Nephron progenitor cell (in vitro differentiated cells): ENCODE measurements at regions not wholly inside any gene's neighbourhood (a gene's known extent, or its start where the extent isn't known, plus 50 kb on each side); places are given as distances from the start of the nearest gene placed in this dataset.

Experiments
- DNase-seq: peaks from one replicate; pipeline ENCODE4 v3.0.0; 2021
- H3K27ac Mint-ChIP-seq: 2 replicates; pipeline ENCODE4 v1.8.0; 2021; ENCODE audit warnings: mild to moderate bottlenecking, moderate library complexity, mixed read lengths
- H3K27me3 Mint-ChIP-seq: 2 replicates; pipeline ENCODE4 v1.8.0; 2021; ENCODE audit warnings: mild to moderate bottlenecking, low read depth, mixed read lengths; ENCODE audit not compliant: poor library complexity
- H3K36me3 Mint-ChIP-seq: 2 replicates; pipeline ENCODE4 v1.8.0; 2021; ENCODE audit warnings: low read depth, mixed read lengths
- H3K4me1 Mint-ChIP-seq: 2 replicates; pipeline ENCODE4 v1.8.0; 2021; ENCODE audit warnings: mixed read lengths
- H3K4me3 Mint-ChIP-seq: 2 replicates; pipeline ENCODE4 v1.8.0; 2021; ENCODE audit warnings: mild to moderate bottlenecking, moderate library complexity, mixed read lengths
- H3K9me3 Mint-ChIP-seq: 2 replicates; pipeline ENCODE4 v1.8.0; 2021; ENCODE audit warnings: mild to moderate bottlenecking, moderate library complexity, mixed read lengths
- CTCF ChIP-seq: fragments of 200-600 bp; sonication (generic); IDR thresholded peaks from 2 replicates; pipeline ENCODE4 v1.5.0; 2021; ENCODE audit warnings: antibody characterized with exemption

DNA sequence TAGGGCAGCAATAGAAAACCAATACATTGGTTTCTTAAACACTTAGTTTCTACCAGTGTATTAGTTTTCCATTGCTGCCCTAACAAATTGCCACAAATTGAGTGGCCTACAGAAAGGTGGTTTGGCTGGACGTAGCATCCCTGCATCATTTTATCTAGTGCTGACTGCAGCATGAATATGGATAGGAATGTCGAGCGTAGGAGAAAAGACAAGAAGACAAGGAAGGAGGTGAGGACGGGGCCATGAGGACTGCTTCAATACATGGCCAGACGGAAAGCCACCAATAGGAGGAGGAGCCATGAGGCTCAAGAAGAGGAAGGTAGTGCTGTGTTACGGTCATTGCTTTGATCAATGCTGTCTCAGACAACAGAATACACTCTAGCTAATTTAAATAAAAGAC, 154.5 kb upstream of the NDUFV2 start:
- Mint-ChIP-seq H3K4me1 (peaks cover 20% of the 10 kb centered on the region), H3K36me3 (no peaks in the 10 kb centered on the region), H3K27ac (no peak overlapping the region), H3K9me3 (peaks cover 7% of the 10 kb centered on the region), H3K4me3 (no peak overlapping the region), H3K27me3 (peaks cover 20% of the 10 kb centered on the region)
- TF ChIP-seq CTCF: no peak
- no peak for DNase-seq

DNA sequence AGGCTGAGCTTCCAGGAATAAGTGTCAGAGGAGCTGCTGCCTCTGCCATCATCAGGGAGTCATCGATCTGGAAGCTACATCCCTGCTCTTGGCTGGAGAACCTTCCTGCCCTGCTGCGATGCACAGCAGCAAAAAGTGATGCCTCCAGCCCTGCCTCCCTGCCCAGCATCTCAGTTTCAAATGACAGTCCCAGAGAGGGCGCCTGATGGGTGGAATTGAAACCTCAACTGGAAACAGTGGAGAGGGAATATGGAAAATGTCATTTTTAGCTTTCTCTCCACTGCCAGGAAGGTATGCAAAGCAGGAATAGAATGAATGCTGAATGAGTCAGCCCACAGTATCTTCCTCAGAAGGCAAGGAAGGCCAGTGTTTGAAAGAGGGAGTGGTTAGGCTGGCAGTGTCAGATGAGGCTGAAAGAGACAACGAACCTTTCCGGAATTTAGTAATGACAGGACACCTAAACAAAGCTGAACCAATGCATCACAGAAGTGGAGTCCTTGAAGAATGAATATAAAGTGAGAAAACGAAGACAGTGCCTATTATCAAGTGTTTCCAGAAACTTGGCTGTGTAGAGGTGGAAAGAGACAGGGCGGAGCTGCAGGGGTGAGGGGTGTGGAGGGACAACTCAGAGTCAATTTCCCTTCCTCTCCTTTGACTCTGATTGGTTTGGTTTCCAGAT, 153.9 kb upstream of the NDUFV2 start:
- Mint-ChIP-seq H3K36me3 (no peaks in the 10 kb centered on the region), H3K27ac (no peak overlapping the region), H3K4me1 (peaks cover 20% of the 10 kb centered on the region), H3K9me3 (peaks cover 7% of the 10 kb centered on the region), H3K27me3 (peaks cover 19% of the 10 kb centered on the region), H3K4me3 (no peak overlapping the region)
- no peak for DNase-seq
- TF ChIP-seq CTCF: no peak

GRCh38 chr18:8949206-8949605, 153.3 kb upstream of the NDUFV2 start:
- no peak for TF ChIP-seq CTCF
- Mint-ChIP-seq H3K4me1 (peaks cover 20% of the 10 kb centered on the region), H3K9me3 (peaks cover 11% of the 10 kb centered on the region), H3K27me3 (peaks cover 23% of the 10 kb centered on the region), H3K36me3 (no peaks in the 10 kb centered on the region), H3K27ac (no peak overlapping the region), H3K4me3 (no peak overlapping the region)
- DNase-seq: no peak

DNA sequence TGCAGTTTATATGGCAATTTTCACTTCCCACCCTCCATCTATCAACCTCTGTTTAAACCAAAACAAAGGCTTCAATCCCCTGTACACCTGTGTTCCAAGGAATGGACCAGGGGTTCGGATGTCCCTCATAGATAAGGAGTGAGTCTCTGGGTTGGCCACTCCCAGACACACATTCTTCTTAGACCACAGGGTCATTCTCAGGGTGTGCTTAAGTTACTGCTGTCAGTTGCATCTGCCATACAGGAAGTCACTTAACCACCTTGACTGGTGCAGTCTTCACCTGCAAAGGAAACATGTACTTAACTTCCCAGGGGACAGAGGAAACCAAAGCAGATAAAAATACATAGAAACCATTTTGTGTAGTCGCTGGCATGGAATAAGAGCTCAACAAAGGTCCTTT, 151.0 kb upstream of the NDUFV2 start:
- Mint-ChIP-seq H3K27me3 (peaks cover 25% of the 10 kb centered on the region), H3K36me3 (no peaks in the 10 kb centered on the region), H3K4me1 (peaks cover 20% of the 10 kb centered on the region), H3K4me3 (no peak overlapping the region), H3K9me3 (peaks cover 11% of the 10 kb centered on the region), H3K27ac (no peak overlapping the region)
- DNase-seq: no peak
- no peak for TF ChIP-seq CTCF

DNA sequence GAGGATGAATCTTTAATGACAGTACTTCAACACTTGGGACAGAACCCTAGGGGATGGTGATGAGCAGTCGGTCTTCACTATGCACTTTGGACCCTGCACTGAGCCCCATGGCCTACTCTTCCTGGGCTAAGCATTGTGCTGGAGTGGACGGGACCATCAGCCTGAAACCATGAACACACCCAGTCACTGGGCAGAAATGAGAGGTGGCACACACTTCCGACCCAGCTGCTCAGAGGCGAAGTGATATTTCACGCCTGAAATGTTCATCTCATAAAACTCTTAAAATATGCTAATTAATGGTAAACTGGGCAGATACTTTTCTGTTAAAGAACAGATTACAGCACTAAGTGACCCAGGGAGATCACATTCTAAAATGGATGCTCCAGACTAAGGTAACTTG, 150.3 kb upstream of the NDUFV2 start:
- Mint-ChIP-seq H3K27me3 (peaks cover 25% of the 10 kb centered on the region), H3K27ac (no peak overlapping the region), H3K9me3 (peaks cover 10% of the 10 kb centered on the region), H3K4me1 (peaks cover 20% of the 10 kb centered on the region), H3K36me3 (no peaks in the 10 kb centered on the region), H3K4me3 (no peak overlapping the region)
- no peak for DNase-seq
- no peak for TF ChIP-seq CTCF
